Progenitor cell of endocrine pancreas (in vitro differentiated cells): ENCODE measurements at regions not wholly inside any gene's neighbourhood (a gene's known extent, or its start where the extent isn't known, plus 50 kb on each side); places are given as distances from the start of the nearest gene placed in this dataset.

Experiments
- DNase-seq: peaks from one replicate; pipeline ENCODE4 v3.0.0; 2021; ENCODE audit warnings: low spot score; ENCODE audit not compliant: unreplicated experiment
- H3K27ac Mint-ChIP-seq: 2 replicates; pipeline ENCODE4 v1.8.0; 2021; ENCODE audit warnings: mild to moderate bottlenecking, moderate library complexity, mixed read lengths
- H3K27me3 Mint-ChIP-seq: 2 replicates; pipeline ENCODE4 v1.8.0; 2021; ENCODE audit warnings: mixed read lengths
- H3K36me3 Mint-ChIP-seq: 2 replicates; pipeline ENCODE4 v1.8.0; 2022; ENCODE audit warnings: mixed read lengths; ENCODE audit not compliant: insufficient read depth
- H3K4me1 Mint-ChIP-seq: 2 replicates; pipeline ENCODE4 v1.8.0; 2021; ENCODE audit warnings: low read depth, mixed read lengths
- H3K4me3 Mint-ChIP-seq: 2 replicates; pipeline ENCODE4 v1.8.0; 2021; ENCODE audit warnings: low read depth, mild to moderate bottlenecking, moderate library complexity, mixed read lengths
- H3K9me3 Mint-ChIP-seq: 2 replicates; pipeline ENCODE4 v1.8.0; 2021; ENCODE audit warnings: low read depth, mixed read lengths
- CTCF ChIP-seq: fragments of 200-600 bp; sonication (generic); IDR thresholded peaks from one replicate; pipeline ENCODE4 v1.5.0; 2021; ENCODE audit warnings: antibody characterized with exemption, mild to moderate bottlenecking; ENCODE audit not compliant: unreplicated experiment

- peaks cover 3% of the 10 kb centered on the region for H3K9me3 Mint-ChIP-seq
- no peak overlapping the region for H3K27ac Mint-ChIP-seq
- no peaks in the 10 kb centered on the region for H3K27me3 Mint-ChIP-seq
- no peak overlapping the region for H3K4me3 Mint-ChIP-seq
- H3K36me3 Mint-ChIP-seq: no peaks in the 10 kb centered on the region
- no peak for TF ChIP-seq CTCF
- no peak for DNase-seq
- peaks cover 2% of the 10 kb centered on the region for H3K4me1 Mint-ChIP-seq
Observed at GRCh38 chr4:130288576-130288975, 1192.6 kb downstream of the C4orf33 start.

- no peak for TF ChIP-seq CTCF
- Mint-ChIP-seq H3K27ac (no peak overlapping the region), H3K9me3 (peaks cover 3% of the 10 kb centered on the region), H3K4me1 (peaks cover under 1% of the 10 kb centered on the region), H3K4me3 (no peak overlapping the region), H3K27me3 (no peaks in the 10 kb centered on the region), H3K36me3 (no peaks in the 10 kb centered on the region)
- DNase-seq: no peak
Observed at GRCh38 chr4:130293692-130294091, 1197.7 kb downstream of the C4orf33 start.

- no peaks in the 10 kb centered on the region for H3K36me3 Mint-ChIP-seq
- H3K9me3 Mint-ChIP-seq: peaks cover 10% of the 10 kb centered on the region
- no peaks in the 10 kb centered on the region for H3K27me3 Mint-ChIP-seq
- no peak overlapping the region for H3K4me3 Mint-ChIP-seq
- DNase-seq: no peak
- TF ChIP-seq CTCF: no peak
- no peak overlapping the region for H3K27ac Mint-ChIP-seq
- no peaks in the 10 kb centered on the region for H3K4me1 Mint-ChIP-seq
Observed at GRCh38 chr4:130296448-130296847, 1200.5 kb downstream of the C4orf33 start.

- no peak overlapping the region for H3K4me3 Mint-ChIP-seq
- no peaks in the 10 kb centered on the region for H3K9me3 Mint-ChIP-seq
- no peak for DNase-seq
- no peaks in the 10 kb centered on the region for H3K27me3 Mint-ChIP-seq
- no peaks in the 10 kb centered on the region for H3K4me1 Mint-ChIP-seq
- no peak overlapping the region for H3K27ac Mint-ChIP-seq
- TF ChIP-seq CTCF: no peak
- H3K36me3 Mint-ChIP-seq: no peaks in the 10 kb centered on the region
Observed at GRCh38 chr4:130306566-130306965, 1210.6 kb downstream of the C4orf33 start.

DNA sequence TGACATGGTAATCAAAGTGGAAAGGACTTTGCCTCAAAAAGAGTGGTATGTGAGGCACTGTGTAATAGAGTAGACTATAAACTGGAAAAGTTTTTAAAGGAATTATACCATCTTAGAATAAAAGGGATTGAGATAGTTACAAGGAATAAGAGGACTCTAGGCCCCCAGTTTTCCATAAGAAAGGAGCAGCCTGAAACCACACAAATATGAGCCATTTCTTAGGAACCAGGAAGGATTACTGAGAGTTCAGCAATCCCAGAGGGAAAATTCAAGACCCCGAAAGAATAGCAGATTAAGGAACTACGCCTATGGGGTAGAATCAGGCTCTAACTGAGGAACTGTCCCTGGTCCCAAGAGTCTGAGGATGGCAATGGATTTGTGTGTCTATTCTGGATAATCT lies 1213.3 kb downstream of the C4orf33 start:
- DNase-seq: no peak
- no peaks in the 10 kb centered on the region for H3K9me3 Mint-ChIP-seq
- no peak for TF ChIP-seq CTCF
- no peak overlapping the region for H3K27ac Mint-ChIP-seq
- H3K36me3 Mint-ChIP-seq: no peaks in the 10 kb centered on the region
- no peak overlapping the region for H3K4me3 Mint-ChIP-seq
- H3K4me1 Mint-ChIP-seq: no peaks in the 10 kb centered on the region
- H3K27me3 Mint-ChIP-seq: no peaks in the 10 kb centered on the region
